Heart right ventricle (tissue), 16 donors: ENCODE measurements at regions not wholly inside any gene's neighbourhood (a gene's known extent, or its start where the extent isn't known, plus 50 kb on each side); places are given as distances from the start of the nearest gene placed in this dataset.
"Not testable (repeated sequence)": the region's sequence is repeated elsewhere in the genome, so short reads cannot be mapped to it uniquely, and the experiment has no call there.

Experiments used
- ATAC-seq, 8 donors: fragments of 200-7000 bp; cut with Tn5 transposase; one replicate each; pipeline ENCODE4 v1.9.1; 2020; ENCODE audit warnings: mild to moderate bottlenecking in 8 of 8, moderate library complexity in 8 of 8, moderate number of reproducible peaks in 1 of 8
- DNase-seq, 2 donors: peaks; one replicate each; pipeline ENCODE4 v3.0.0-alpha.2; 2020
- H3K27ac ChIP-seq, 10 donors: fragments of 200-600 bp; sonication (generic) in 2 of 10; one replicate each; pipeline versions ENCODE4 v1.5.0 to v1.8.0; 2020 to 2022; ENCODE audit warnings: mild to moderate bottlenecking in 3 of 10
- H3K27me3 ChIP-seq, 7 donors: fragments of 200-600 bp; one replicate each; pipeline ENCODE4 v1.8.0; 2021 to 2022; ENCODE audit warnings: mild to moderate bottlenecking in 2 of 7
- H3K36me3 ChIP-seq, 9 donors: fragments of 200-600 bp; sonication (generic) in 1 of 9; one replicate each; pipeline versions ENCODE4 v1.5.0 to v1.8.0; 2020 to 2022; ENCODE audit warnings: mild to moderate bottlenecking in 2 of 9
- H3K4me1 ChIP-seq, 9 donors: fragments of 200-600 bp; sonication (generic) in 1 of 9; one replicate each; pipeline versions ENCODE4 v1.5.0 to v1.8.0; 2020 to 2022; ENCODE audit warnings: mild to moderate bottlenecking in 4 of 9
- H3K4me3 ChIP-seq, 10 donors: fragments of 200-600 bp; sonication (generic) in 2 of 10; one replicate each; pipeline versions ENCODE4 v1.5.0 to v1.8.0; 2020 to 2022; ENCODE audit warnings: mild to moderate bottlenecking in 7 of 10, moderate library complexity in 2 of 10
- H3K9me3 ChIP-seq, 11 donors: fragments of 200-600 bp in 10 of 11; sonication (generic) in 2 of 11; one replicate each; pipeline versions ENCODE4 v1.5.0 to v1.8.0; 2013 to 2022; ENCODE audit warnings: mild to moderate bottlenecking in 2 of 11, control low read depth in 1 of 11, moderate library complexity in 1 of 11
- CTCF ChIP-seq, 9 donors: fragments of 200-600 bp; sonication (generic) in 2 of 9; IDR thresholded peaks; one replicate each; pipeline versions ENCODE4 v1.5.0 to v1.8.0; 2021 to 2022; ENCODE audit warnings: antibody characterized with exemption in 9 of 9, mild to moderate bottlenecking in 5 of 9, moderate library complexity in 1 of 9
- WGBS, 2 donors: extraction: QIAGEN DNeasy Blood & Tissue Kit; methylation state at CpG; one replicate each; pipeline ENCODE4 v1.1.7; 2013; ENCODE audit warnings: inconsistent platforms in 1 of 2; 5-methylcytosine and 5-hydroxymethylcytosine counted together
- intact Hi-C, 10 donors: fragments of 100-400 bp; cut with DNase I; formaldehyde crosslinking; loops; one replicate each; pipeline versions ENCODE4 v1.11.1 to v1.14.2; 2022
- donor health status: Arrhythmogenic right ventricular cardiomyopathy.
- donor health status: ischemic (EF 13 %, LVEDD 7.1; RV severe dilation, severe dysfunction).
- donor health status: healthy with polysubstance abuse.
- donor health status: DM: no; HTN: yes; CAD: no.
- donor health status: DM: no; HTN: no; CAD: no.
- donor health status: ischemic (EF 25% LVEDD 6.9; RV normal size, moderate dysfunction).
- donor health status: ischemic (EF 25% LVEDD 5.7; RV mildly dilated, moderate dysfunction).
- donor health status: healthy.
- donor health status: DM: yes; HTN: yes; CAD: no.
- donor health status: Ischemic cardiomyopathy.
- donor health status: ischemic (EF 35%, LVEDD 5.7; RV mildly dilated, moderate dysfunction).
- donor health status: nonischemic (EF 11% LVEDD 7.7; RV severe dilation, severe dysfunction).
- donor health status: DM: yes; HTN: yes; CAD: no.
- donor health status: PGD.
- donor health status: ischemic (EF 29% LVEDD 5.4; RV normal size, mild dysfunction).
- donor health status: nonischemic (EF 23%, LVEDD 6.1; RV moderate dilation, normal function).

GRCh38 chr4:121582296-121582695, 114.5 kb downstream of the ANXA5 start:
- no peaks in the 10 kb centered on the region for H3K36me3 ChIP-seq
- H3K9me3 ChIP-seq, result no peaks in the 10 kb centered on the region
- no peaks in the 10 kb centered on the region for H3K27me3 ChIP-seq
- H3K4me3 ChIP-seq, result no peak overlapping the region
- no peak for TF ChIP-seq CTCF (IDR thresholded peaks at IDR 0.05)
- ATAC-seq (no peak), DNase-seq (no peak)
- intact Hi-C loops, result no loop called here
- no peak overlapping the region for H3K27ac ChIP-seq
- H3K4me1 ChIP-seq, result peaks cover 0 to 6% (median 0%) of the 10 kb centered on the region in 9 donors

DNA sequence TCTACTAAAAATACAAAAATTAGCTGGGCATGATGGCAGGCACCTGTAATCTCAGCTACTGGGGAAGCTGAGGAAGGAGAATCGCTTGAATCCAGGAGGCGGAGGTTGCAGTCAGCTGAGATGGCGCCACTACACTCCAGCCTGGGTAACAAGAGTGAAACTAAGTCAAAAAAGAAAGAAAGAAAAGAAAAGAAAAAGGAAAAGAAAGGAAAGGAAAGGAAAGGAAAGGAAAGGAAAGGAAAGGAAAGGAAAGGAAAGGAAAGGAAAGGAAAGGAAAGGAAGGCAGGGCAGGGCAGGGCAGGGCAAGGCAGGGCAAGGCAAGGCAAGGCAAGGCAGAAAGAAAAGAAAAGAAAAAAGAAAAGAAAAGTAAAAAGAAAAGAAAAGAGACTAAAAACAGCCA, 121.4 kb downstream of the ANXA5 start:
- 97 to 98% methylated on average over 3 of the region's 3 CpGs for WGBS, 2 donors
- ATAC-seq, result not testable (repeated sequence)

GRCh38 chr4:121574618-121575017, 122.2 kb downstream of the ANXA5 start:
- intact Hi-C loops, result no loop called here
- no peak for TF ChIP-seq CTCF (IDR thresholded peaks at IDR 0.05)
- ATAC-seq, result no peak
- no peaks in the 10 kb centered on the region for H3K4me1 ChIP-seq
- no peaks in the 10 kb centered on the region for H3K27me3 ChIP-seq
- no peak for DNase-seq
- H3K27ac ChIP-seq, result no peak overlapping the region
- H3K36me3 ChIP-seq, result no peaks in the 10 kb centered on the region
- no peak overlapping the region for H3K4me3 ChIP-seq
- H3K9me3 ChIP-seq, result no peaks in the 10 kb centered on the region

More for the DNA sequence above, 121.4 kb downstream of the ANXA5 start:
- intact Hi-C loops, H3K27me3 ChIP-seq, H3K4me1 ChIP-seq, DNase-seq, H3K9me3 ChIP-seq, H3K27ac ChIP-seq, H3K36me3 ChIP-seq, H3K4me3 ChIP-seq: not testable (repeated sequence)

GRCh38 chr4:121567748-121568147, 129.0 kb downstream of the ANXA5 start:
- H3K27me3 ChIP-seq, result no peaks in the 10 kb centered on the region
- no peaks in the 10 kb centered on the region for H3K4me1 ChIP-seq
- intact Hi-C loops, result loop anchor here in 1 of 10 donors (10.0 kb wide), 1 partner anchor 77 kb away; no protein-coding TSS in a partner anchor
- H3K4me3 ChIP-seq, result no peak overlapping the region
- WGBS, 2 donors, result 63 to 75% methylated on average over 4 of the region's 4 CpGs
- no peaks in the 10 kb centered on the region for H3K36me3 ChIP-seq
- no peak for TF ChIP-seq CTCF (IDR thresholded peaks at IDR 0.05)
- no peak overlapping the region for H3K27ac ChIP-seq
- no peaks in the 10 kb centered on the region for H3K9me3 ChIP-seq
- ATAC-seq (no peak), DNase-seq (no peak)

DNA sequence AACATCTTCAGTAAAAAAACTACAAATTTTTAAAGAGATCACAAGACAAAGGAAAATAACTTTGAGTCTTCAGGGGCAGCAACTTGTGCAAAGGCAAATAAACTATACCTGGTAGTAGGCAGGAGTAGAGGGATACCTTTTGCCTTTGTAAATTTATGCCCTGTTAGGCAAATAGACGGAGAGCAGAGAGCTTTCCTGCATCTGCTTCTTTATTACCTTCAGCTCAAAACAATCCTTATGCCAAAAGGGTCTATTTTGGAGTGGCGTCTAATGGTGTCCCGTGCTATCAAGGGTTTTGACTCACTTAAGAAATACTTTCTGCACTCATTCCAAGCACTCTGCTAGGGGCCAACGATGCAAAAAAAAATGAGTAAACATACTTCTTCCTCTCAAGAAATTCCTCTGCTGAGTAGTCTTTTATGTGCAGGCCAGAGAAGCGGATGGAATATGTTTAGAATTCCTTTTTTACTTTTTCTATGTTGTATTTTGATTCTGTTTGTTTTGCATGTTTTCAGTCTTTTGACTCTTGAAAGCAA, 131.9 kb downstream of the ANXA5 start:
- WGBS, 2 donors, result 67 to 72% methylated on average over 5 of the region's 5 CpGs
- intact Hi-C loops, result loop anchor here in 1 of 10 donors (10.0 kb wide), 1 partner anchor 80 kb away; no protein-coding TSS in a partner anchor
- Histone ChIP-seq H3K4me3 (no peak overlapping the region), H3K36me3 (no peaks in the 10 kb centered on the region), H3K27me3 (no peaks in the 10 kb centered on the region), H3K27ac (no peak overlapping the region), H3K4me1 (no peaks in the 10 kb centered on the region), H3K9me3 (no peaks in the 10 kb centered on the region)
- DNase-seq (no peak), ATAC-seq (no peak)
- no peak for TF ChIP-seq CTCF (IDR thresholded peaks at IDR 0.05)
